Neural cell (in vitro differentiated cells): ENCODE measurements at regions not wholly inside any gene's neighbourhood (a gene's known extent, or its start where the extent isn't known, plus 50 kb on each side); places are given as distances from the start of the nearest gene placed in this dataset.

Source experiments
- H2AFZ ChIP-seq: fragments of 200-600, 300-800 bp; sonication (generic), shearing (Covaris generic); 2 replicates; pipeline ENCODE4 v1.6.0; 2014; ENCODE audit warnings: low read depth, mild to moderate bottlenecking, antibody characterized with exemption, low read length, moderate library complexity
- H3F3A ChIP-seq: fragments of 200-600 bp; shearing (Covaris generic); 2 replicates; pipeline ENCODE4 v1.6.1; 2016; ENCODE audit warnings: mild to moderate bottlenecking, moderate library complexity, mixed read lengths, antibody characterized with exemption, low read length; ENCODE audit not compliant: insufficient read depth, poor library complexity, severe bottlenecking
- H3K27ac ChIP-seq: fragments of 200-600, 300-800 bp; sonication (generic), shearing (Covaris generic); 2 replicates; pipeline ENCODE4 v1.5.1; 2014; ENCODE audit warnings: mild to moderate bottlenecking, low read length, moderate library complexity
- H3K27me3 ChIP-seq: fragments of 300-800, 200-600 bp; sonication (generic), shearing (Covaris generic); 2 replicates; pipeline ENCODE4 v1.6.0; 2014; ENCODE audit warnings: mild to moderate bottlenecking, low read depth, low read length, moderate library complexity; ENCODE audit not compliant: insufficient read depth
- H3K36me3 ChIP-seq: fragments of 300-800, 200-600 bp; sonication (generic), shearing (Covaris generic); 2 replicates; pipeline ENCODE4 v1.5.1; 2014; ENCODE audit warnings: mild to moderate bottlenecking, antibody characterized with exemption, low read length, moderate library complexity; ENCODE audit not compliant: insufficient read depth
- H3K4me2 ChIP-seq: fragments of 300-800, 200-600 bp; sonication (generic), shearing (Covaris generic); 2 replicates; pipeline ENCODE4 v1.6.0; 2014; ENCODE audit warnings: mild to moderate bottlenecking, low read length
- H3K4me3 ChIP-seq: fragments of 300-800, 200-600 bp; sonication (generic), shearing (Covaris generic); 2 replicates; pipeline ENCODE4 v1.5.1; 2014; ENCODE audit warnings: mild to moderate bottlenecking, low read length, moderate library complexity
- H3K79me2 ChIP-seq: fragments of 200-600 bp; shearing (Covaris generic); replicated peaks from 2 replicates; pipeline ENCODE4 v1.6.0; 2014; ENCODE audit warnings: mild to moderate bottlenecking, low read length, moderate library complexity; ENCODE audit not compliant: insufficient read depth
- H3K9ac ChIP-seq: fragments of 300-800, 200-600 bp; sonication (generic), shearing (Covaris generic); 2 replicates; pipeline ENCODE4 v1.6.1; 2016; ENCODE audit warnings: mild to moderate bottlenecking, low read length, mixed read lengths
- H3K9me2 ChIP-seq: fragments of 200-600 bp; shearing (Covaris generic); 2 replicates; pipeline ENCODE4 v1.6.1; 2016; ENCODE audit warnings: mild to moderate bottlenecking, low read length, mixed read lengths; ENCODE audit not compliant: insufficient read depth
- H3K9me3 ChIP-seq: fragments of 200-600, 300-800 bp; sonication (generic), shearing (Covaris generic); 2 replicates; pipeline ENCODE4 v1.6.1; 2016; ENCODE audit warnings: mild to moderate bottlenecking, mixed run types, low read length, moderate library complexity, mixed read lengths
- H4K20me1 ChIP-seq: fragments of 200-600 bp; shearing (Covaris generic); 2 replicates; pipeline ENCODE4 v1.6.1; 2016; ENCODE audit warnings: mild to moderate bottlenecking, mixed run types; ENCODE audit not compliant: insufficient read depth
- EP300 ChIP-seq: fragments of 450-650 bp; conservative IDR thresholded peaks from 2 replicates; pipeline ENCODE4 v1.6.1; 2014; ENCODE audit warnings: antibody characterized with exemption, mild to moderate bottlenecking, moderate library complexity; ENCODE audit not compliant: poor library complexity, severe bottlenecking
- EZH2 ChIP-seq: fragments of 200-600, 300-800 bp; shearing (Covaris generic), sonication (generic); IDR thresholded peaks from 2 replicates; pipeline ENCODE4 v1.6.1; 2014; ENCODE audit warnings: antibody characterized with exemption, low read length, borderline replicate concordance, mild to moderate bottlenecking; ENCODE audit not compliant: insufficient read depth, poor library complexity, severe bottlenecking
- MXI1 ChIP-seq: fragments of 450-650 bp; conservative IDR thresholded peaks from 2 replicates; pipeline ENCODE4 v1.6.1; 2014; ENCODE audit warnings: antibody characterized with exemption, mild to moderate bottlenecking; ENCODE audit not compliant: poor library complexity, severe bottlenecking
- POLR2AphosphoS5 ChIP-seq: IDR thresholded peaks from 2 replicates; pipeline ENCODE4 v1.6.1; 2012
- RAD21 ChIP-seq: fragments of 450-650 bp; conservative IDR thresholded peaks from 2 replicates; pipeline ENCODE4 v1.6.1; 2014; ENCODE audit warnings: antibody characterized with exemption, mild to moderate bottlenecking, moderate library complexity
- SMC3 ChIP-seq: fragments of 450-650 bp; conservative IDR thresholded peaks from 2 replicates; pipeline ENCODE4 v1.6.1; 2014; ENCODE audit warnings: antibody characterized with exemption, mild to moderate bottlenecking, moderate library complexity; ENCODE audit not compliant: poor library complexity
- TAF1 ChIP-seq: IDR thresholded peaks from 2 replicates; pipeline ENCODE4 v1.6.1; 2012; ENCODE audit warnings: low read depth
- TF ChIP-seq, protein P1 (sequence below): fragments of 450-650 bp; IDR thresholded peaks from 2 replicates; pipeline ENCODE4 v1.5.1; 2014; ENCODE audit warnings: antibody characterized with exemption, mild to moderate bottlenecking, moderate library complexity; ENCODE audit not compliant: poor library complexity, severe bottlenecking
- TF ChIP-seq, protein P2 (sequence below): IDR thresholded peaks from 2 replicates; pipeline ENCODE4 v1.6.1; 2012; ENCODE audit warnings: borderline replicate concordance

DNA sequence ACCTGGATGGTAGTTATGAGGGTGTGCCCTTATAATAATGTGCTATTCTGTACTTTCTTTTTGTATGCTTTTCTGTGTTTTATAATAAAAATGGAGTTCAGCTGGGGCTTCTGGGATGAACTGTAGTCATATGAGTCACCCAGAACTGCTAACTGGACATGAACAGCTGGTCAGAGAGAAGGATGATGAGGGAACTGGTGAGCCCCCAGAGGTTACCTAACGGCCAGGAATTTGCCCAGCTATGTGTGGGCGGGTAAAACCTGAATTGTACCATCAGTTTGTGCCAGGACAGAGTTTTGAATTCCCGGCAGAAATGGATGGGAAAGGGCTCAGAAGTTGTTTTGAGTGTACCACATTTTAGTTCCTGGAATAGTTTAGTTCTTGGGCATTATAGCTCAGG lies 138.0 kb upstream of the USP9X start:
- TF ChIP-seq POLR2AphosphoS5: no peak
- TF ChIP-seq, protein P1, sequence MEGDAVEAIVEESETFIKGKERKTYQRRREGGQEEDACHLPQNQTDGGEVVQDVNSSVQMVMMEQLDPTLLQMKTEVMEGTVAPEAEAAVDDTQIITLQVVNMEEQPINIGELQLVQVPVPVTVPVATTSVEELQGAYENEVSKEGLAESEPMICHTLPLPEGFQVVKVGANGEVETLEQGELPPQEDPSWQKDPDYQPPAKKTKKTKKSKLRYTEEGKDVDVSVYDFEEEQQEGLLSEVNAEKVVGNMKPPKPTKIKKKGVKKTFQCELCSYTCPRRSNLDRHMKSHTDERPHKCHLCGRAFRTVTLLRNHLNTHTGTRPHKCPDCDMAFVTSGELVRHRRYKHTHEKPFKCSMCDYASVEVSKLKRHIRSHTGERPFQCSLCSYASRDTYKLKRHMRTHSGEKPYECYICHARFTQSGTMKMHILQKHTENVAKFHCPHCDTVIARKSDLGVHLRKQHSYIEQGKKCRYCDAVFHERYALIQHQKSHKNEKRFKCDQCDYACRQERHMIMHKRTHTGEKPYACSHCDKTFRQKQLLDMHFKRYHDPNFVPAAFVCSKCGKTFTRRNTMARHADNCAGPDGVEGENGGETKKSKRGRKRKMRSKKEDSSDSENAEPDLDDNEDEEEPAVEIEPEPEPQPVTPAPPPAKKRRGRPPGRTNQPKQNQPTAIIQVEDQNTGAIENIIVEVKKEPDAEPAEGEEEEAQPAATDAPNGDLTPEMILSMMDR: no peak
- TF ChIP-seq, protein P2, sequence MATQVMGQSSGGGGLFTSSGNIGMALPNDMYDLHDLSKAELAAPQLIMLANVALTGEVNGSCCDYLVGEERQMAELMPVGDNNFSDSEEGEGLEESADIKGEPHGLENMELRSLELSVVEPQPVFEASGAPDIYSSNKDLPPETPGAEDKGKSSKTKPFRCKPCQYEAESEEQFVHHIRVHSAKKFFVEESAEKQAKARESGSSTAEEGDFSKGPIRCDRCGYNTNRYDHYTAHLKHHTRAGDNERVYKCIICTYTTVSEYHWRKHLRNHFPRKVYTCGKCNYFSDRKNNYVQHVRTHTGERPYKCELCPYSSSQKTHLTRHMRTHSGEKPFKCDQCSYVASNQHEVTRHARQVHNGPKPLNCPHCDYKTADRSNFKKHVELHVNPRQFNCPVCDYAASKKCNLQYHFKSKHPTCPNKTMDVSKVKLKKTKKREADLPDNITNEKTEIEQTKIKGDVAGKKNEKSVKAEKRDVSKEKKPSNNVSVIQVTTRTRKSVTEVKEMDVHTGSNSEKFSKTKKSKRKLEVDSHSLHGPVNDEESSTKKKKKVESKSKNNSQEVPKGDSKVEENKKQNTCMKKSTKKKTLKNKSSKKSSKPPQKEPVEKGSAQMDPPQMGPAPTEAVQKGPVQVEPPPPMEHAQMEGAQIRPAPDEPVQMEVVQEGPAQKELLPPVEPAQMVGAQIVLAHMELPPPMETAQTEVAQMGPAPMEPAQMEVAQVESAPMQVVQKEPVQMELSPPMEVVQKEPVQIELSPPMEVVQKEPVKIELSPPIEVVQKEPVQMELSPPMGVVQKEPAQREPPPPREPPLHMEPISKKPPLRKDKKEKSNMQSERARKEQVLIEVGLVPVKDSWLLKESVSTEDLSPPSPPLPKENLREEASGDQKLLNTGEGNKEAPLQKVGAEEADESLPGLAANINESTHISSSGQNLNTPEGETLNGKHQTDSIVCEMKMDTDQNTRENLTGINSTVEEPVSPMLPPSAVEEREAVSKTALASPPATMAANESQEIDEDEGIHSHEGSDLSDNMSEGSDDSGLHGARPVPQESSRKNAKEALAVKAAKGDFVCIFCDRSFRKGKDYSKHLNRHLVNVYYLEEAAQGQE: no peak
- no peak for TF ChIP-seq SMC3
- no peak for TF ChIP-seq EZH2
- TF ChIP-seq EP300: no peak
- TF ChIP-seq MXI1: no peak
- no peak for TF ChIP-seq RAD21
- TF ChIP-seq TAF1: no peak
- Histone ChIP-seq H2AFZ (no peak overlapping the region), H3K79me2 (no peaks in the 10 kb centered on the region), H3K4me3 (no peak overlapping the region), H3F3A (no peaks in the 10 kb centered on the region), H3K9me3 (no peaks in the 10 kb centered on the region), H3K4me2 (no peak overlapping the region), H3K9ac (no peak overlapping the region), H3K27ac (no peak overlapping the region), H3K9me2 (no peaks in the 10 kb centered on the region), H3K27me3 (no peaks in the 10 kb centered on the region), H3K36me3 (no peaks in the 10 kb centered on the region), H4K20me1 (no peaks in the 10 kb centered on the region)

DNA sequence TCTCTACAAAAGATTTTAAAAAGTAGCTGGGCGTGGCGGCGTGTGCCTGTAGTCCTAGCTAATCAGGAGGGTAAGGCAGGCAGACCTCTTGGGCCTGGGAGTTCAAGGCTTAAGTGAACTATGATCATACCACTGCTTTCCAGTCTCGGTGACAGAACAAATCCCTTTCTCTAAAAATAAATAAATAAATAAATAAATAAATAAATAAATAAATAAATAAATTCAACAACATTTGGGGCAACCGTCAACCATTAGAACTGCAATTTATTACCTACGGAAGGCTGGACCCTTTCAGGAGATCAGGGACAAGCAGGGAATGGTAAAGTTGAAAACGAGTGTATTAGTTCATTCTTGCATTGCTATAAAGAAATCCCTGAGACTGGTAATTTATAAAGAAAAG lies 136.2 kb upstream of the USP9X start:
- Histone ChIP-seq H3K9ac (no peak overlapping the region), H3K27ac (no peak overlapping the region), H2AFZ (no peak overlapping the region), H3K9me3 (no peaks in the 10 kb centered on the region), H4K20me1 (no peaks in the 10 kb centered on the region), H3K4me2 (no peak overlapping the region), H3K79me2 (no peaks in the 10 kb centered on the region), H3K36me3 (no peaks in the 10 kb centered on the region), H3F3A (no peaks in the 10 kb centered on the region), H3K27me3 (no peaks in the 10 kb centered on the region), H3K9me2 (no peaks in the 10 kb centered on the region), H3K4me3 (no peak overlapping the region)
- TF ChIP-seq MXI1 (no peak), EP300 (no peak), TAF1 (no peak), EZH2 (no peak), POLR2AphosphoS5 (no peak), RAD21 (no peak), SMC3 (no peak)
- TF ChIP-seq, protein P1: no peak
- TF ChIP-seq, protein P2: no peak
